Activated CD8-positive, alpha-beta T cell treated with anti-CD3 and anti-CD28 coated beads, Interleukin-2, amount 10 ng/mL, durations not matched to agents 7 days and 5 days (primary cell): ENCODE measurements at regions not wholly inside any gene's neighbourhood (a gene's known extent, or its start where the extent isn't known, plus 50 kb on each side); places are given as distances from the start of the nearest gene placed in this dataset.
"Not testable (repeated sequence)": the region's sequence is repeated elsewhere in the genome, so short reads cannot be mapped to it uniquely, and the experiment has no call there.

Experiments
- ATAC-seq: fragments of 150-1000 bp; cut with Tn5 transposase; one replicate; pipeline ENCODE4 v1.10.0; 2021; ENCODE audit warnings: moderate library complexity
- CTCF ChIA-PET: fragments of 350-600 bp; sonication (Branson Sonifier 250); formaldehyde crosslinking; loops from one replicate; lab custom pipeline; 2021; ENCODE audit warnings: antibody characterized with exemption; lab: Charles Lee
- POLR2A ChIA-PET: fragments of 350-600 bp; sonication (Branson Sonifier 250); formaldehyde crosslinking; loops from one replicate; lab custom pipeline; 2021; ENCODE audit warnings: antibody characterized with exemption; lab: Charles Lee
- DNase-seq: peaks from one replicate; pipeline ENCODE4 v3.0.0-alpha.2; 2020
- H3K27ac Mint-ChIP-seq: one replicate; pipeline ENCODE4 v1.8.0; 2021; ENCODE audit warnings: mild to moderate bottlenecking, mixed read lengths
- H3K27me3 Mint-ChIP-seq: one replicate; pipeline ENCODE4 v1.8.0; 2021; ENCODE audit warnings: low read depth, mixed read lengths
- H3K36me3 Mint-ChIP-seq: one replicate; pipeline ENCODE4 v1.8.0; 2021; ENCODE audit warnings: low read depth, mixed read lengths
- H3K4me1 Mint-ChIP-seq: one replicate; pipeline ENCODE4 v1.8.0; 2021; ENCODE audit warnings: low read depth, mixed read lengths
- H3K4me3 Mint-ChIP-seq: one replicate; pipeline ENCODE4 v1.8.0; 2021; ENCODE audit warnings: mild to moderate bottlenecking, mixed read lengths
- H3K9me3 Mint-ChIP-seq: one replicate; pipeline ENCODE4 v1.8.0; 2022; ENCODE audit warnings: mixed read lengths; ENCODE audit not compliant: insufficient read depth

DNA sequence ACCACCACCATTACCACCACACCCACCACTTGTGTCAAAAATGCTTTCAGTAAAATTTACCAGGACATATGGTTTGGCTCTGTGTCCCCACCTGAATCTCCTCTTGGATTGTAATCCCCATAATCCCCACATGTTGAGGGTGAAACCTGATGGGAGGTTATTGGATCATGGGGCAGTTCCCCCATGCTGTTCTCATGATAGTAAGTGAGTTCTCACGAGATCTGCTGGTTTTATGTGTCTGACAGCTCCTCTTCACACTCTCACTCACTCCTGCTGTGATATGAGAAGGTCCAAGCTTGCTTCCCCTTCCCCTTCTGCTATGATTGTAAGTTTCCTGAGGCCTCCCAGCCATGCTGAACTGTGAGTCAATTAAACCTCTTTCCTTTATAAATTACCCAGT is 176.8 kb upstream of the ERBB4 start:
- H3K9me3 Mint-ChIP-seq, H3K4me3 Mint-ChIP-seq, CTCF ChIA-PET, H3K27me3 Mint-ChIP-seq, ATAC-seq, H3K27ac Mint-ChIP-seq, DNase-seq, POLR2A ChIA-PET, H3K4me1 Mint-ChIP-seq, H3K36me3 Mint-ChIP-seq: not testable (repeated sequence)

DNA sequence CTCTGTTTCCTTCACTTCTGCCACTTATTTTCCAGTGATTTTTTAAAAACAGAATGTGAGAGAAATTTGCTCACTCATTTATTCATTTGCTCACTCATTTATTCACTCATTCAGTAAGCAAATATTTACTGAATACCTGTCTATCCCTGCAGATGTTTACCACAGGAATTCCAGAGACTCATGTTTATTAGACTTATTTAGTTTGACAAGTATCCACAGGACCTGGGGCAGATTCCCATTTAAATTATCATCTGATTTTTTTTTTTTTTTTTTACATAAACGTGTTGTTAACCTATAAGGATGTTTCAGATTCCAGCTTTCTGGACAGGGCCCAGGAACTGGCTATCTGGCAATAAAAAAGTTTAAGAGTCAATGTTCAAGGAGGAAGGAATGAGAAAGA is 175.1 kb upstream of the ERBB4 start:
- no peak for DNase-seq
- CTCF ChIA-PET, result no interaction called here
- Mint-ChIP-seq H3K27me3 (no peaks in the 10 kb centered on the region), H3K27ac (no peak overlapping the region), H3K36me3 (no peaks in the 10 kb centered on the region), H3K4me1 (no peaks in the 10 kb centered on the region), H3K9me3 (no peaks in the 10 kb centered on the region), H3K4me3 (no peak overlapping the region)
- POLR2A ChIA-PET, result no interaction called here
- ATAC-seq, result no peak

DNA sequence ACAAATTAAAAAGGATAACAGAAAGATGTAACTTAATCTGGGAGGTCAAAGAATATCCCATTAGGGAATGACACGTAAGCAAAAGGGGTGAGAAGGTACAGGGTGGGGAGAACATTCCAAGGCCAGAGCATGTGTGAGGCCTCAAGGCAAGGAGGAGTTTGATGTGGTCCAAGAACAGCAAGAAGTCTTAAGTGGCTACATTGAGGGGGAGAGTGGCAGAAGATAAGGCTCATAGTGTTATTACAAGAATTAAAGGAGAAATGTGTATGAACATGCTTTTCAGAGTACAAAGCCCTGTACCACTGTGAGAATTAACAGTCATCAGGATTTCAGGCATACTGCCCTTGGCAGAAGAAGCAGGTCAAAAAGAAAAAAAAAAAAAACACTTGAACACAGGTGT is 174.4 kb upstream of the ERBB4 start:
- Mint-ChIP-seq H3K27ac (no peak overlapping the region), H3K4me3 (no peak overlapping the region), H3K9me3 (no peaks in the 10 kb centered on the region), H3K4me1 (no peaks in the 10 kb centered on the region), H3K36me3 (no peaks in the 10 kb centered on the region), H3K27me3 (no peaks in the 10 kb centered on the region)
- POLR2A ChIA-PET, result no interaction called here
- DNase-seq (no peak), ATAC-seq (no peak)
- CTCF ChIA-PET, result no interaction called here

DNA sequence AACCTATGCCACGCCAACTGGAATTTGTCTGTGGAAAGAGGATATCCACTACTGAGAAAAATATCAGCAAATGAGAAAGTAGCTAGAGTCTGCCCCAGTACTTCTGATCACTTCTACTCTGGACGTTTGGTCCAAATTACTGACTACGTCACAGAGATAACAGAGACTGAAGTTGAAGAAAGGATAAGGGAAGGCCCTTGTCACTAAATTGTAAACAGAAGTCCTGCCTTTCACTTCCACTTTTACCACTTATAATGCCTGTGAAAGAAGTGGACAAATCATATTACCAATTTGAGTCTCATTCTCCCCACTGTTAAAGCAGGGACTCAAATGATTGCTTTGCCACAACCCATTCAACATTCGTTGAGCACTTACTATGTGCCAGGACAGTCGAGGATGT is 173.9 kb upstream of the ERBB4 start:
- no peak overlapping the region for H3K4me3 Mint-ChIP-seq
- CTCF ChIA-PET, result no interaction called here
- H3K9me3 Mint-ChIP-seq, result no peaks in the 10 kb centered on the region
- POLR2A ChIA-PET, result no interaction called here
- ATAC-seq, result no peak
- no peaks in the 10 kb centered on the region for H3K27me3 Mint-ChIP-seq
- H3K27ac Mint-ChIP-seq, result no peak overlapping the region
- H3K4me1 Mint-ChIP-seq, result no peaks in the 10 kb centered on the region
- no peaks in the 10 kb centered on the region for H3K36me3 Mint-ChIP-seq
- no peak for DNase-seq

DNA sequence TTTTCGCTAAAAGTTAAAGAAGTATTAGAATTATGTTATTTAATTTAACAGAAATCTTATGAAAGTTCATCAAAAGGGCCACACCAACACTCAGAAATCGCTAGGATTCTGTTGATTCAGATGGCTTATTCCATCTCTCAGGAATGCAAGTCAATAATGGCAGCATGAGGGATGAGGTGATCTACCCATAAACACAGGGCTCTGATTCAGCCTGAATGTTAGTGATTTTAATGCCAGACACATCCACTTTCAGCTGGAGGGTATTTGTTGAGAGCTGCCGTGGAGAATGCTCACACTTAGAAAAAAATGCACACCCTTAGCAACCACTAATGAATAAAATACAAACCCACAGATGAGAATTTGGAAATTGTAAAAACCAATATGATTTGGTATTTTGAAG is 173.3 kb upstream of the ERBB4 start:
- ChIA-PET CTCF (no interaction called here), POLR2A (no interaction called here)
- Mint-ChIP-seq H3K27me3 (no peaks in the 10 kb centered on the region), H3K4me1 (no peaks in the 10 kb centered on the region), H3K9me3 (no peaks in the 10 kb centered on the region), H3K27ac (no peak overlapping the region), H3K36me3 (no peaks in the 10 kb centered on the region), H3K4me3 (no peak overlapping the region)
- DNase-seq (no peak), ATAC-seq (no peak)

DNA sequence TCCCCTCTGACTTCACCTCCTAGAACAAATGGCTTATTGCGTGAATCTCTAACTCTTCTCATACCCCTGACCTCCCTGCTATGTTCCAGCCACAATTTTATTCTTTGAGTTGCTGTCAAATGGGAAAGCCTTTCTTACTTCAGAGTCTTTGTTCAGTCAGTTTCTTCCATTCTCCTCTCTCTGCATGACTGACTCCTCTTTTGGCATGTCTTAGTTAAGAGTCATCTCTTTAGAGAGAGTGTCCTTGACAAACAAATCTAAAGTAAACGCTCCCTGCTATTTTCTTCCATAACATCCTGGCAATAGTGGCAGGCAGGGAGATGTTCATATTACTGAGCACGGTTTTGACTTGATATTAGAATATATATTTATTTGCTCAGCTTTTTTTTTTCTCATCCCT is 170.7 kb upstream of the ERBB4 start:
- ATAC-seq, result no peak
- no peaks in the 10 kb centered on the region for H3K4me1 Mint-ChIP-seq

DNA sequence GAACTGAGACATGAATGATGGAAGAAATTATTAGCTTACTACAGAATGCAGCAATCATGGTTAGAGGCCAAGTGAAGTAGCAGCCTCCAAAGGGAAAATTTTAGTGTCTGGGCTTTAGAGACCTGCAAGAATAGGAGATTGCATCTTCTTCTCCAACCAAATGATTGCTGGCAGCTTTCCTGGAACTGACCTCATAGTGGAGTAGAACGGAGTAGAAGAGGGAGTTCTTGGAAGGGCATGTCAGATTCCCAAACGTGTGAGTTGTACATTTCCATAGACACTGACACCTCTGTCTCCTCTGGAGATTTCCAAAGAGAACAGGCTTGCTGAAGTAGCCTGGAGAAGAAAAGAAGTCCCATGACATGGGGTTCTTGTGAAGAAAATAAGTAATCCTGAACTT is 169.8 kb upstream of the ERBB4 start:
- ChIA-PET CTCF (no interaction called here), POLR2A (no interaction called here)
- Mint-ChIP-seq H3K4me1 (no peaks in the 10 kb centered on the region), H3K27me3 (no peaks in the 10 kb centered on the region), H3K27ac (no peak overlapping the region), H3K9me3 (no peaks in the 10 kb centered on the region), H3K4me3 (no peak overlapping the region), H3K36me3 (no peaks in the 10 kb centered on the region)
- DNase-seq (no peak), ATAC-seq (no peak)

More for the DNA sequence above, 170.7 kb upstream of the ERBB4 start:
- Mint-ChIP-seq H3K36me3 (no peaks in the 10 kb centered on the region), H3K4me3 (no peak overlapping the region), H3K27ac (no peak overlapping the region), H3K27me3 (no peaks in the 10 kb centered on the region), H3K9me3 (no peaks in the 10 kb centered on the region)
- ChIA-PET POLR2A (no interaction called here), CTCF (no interaction called here)
- DNase-seq, result no peak

DNA sequence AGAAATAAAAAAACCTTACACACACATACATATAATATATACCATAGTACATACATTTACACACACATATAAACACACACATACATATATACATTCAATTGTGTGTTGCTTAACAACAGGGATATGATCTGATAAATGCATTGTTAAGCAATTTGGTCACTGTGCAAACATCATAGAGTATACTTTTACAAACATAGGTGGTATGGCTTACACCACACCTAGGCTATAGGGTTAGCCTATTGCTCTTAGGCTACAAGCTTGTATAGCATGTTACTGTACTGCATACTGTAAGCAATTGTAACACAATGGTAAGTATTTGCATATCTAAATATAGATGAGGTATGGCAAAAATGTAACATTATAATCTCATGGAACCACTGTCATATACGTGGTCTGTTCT is 156.8 kb upstream of the ERBB4 start:
- no peaks in the 10 kb centered on the region for H3K36me3 Mint-ChIP-seq
- ATAC-seq (no peak), DNase-seq (no peak)
- no peak overlapping the region for H3K4me3 Mint-ChIP-seq
- no peaks in the 10 kb centered on the region for H3K27me3 Mint-ChIP-seq
- CTCF ChIA-PET, result no interaction called here
- H3K4me1 Mint-ChIP-seq, result no peaks in the 10 kb centered on the region
- POLR2A ChIA-PET, result no interaction called here
- no peaks in the 10 kb centered on the region for H3K9me3 Mint-ChIP-seq
- no peak overlapping the region for H3K27ac Mint-ChIP-seq

DNA sequence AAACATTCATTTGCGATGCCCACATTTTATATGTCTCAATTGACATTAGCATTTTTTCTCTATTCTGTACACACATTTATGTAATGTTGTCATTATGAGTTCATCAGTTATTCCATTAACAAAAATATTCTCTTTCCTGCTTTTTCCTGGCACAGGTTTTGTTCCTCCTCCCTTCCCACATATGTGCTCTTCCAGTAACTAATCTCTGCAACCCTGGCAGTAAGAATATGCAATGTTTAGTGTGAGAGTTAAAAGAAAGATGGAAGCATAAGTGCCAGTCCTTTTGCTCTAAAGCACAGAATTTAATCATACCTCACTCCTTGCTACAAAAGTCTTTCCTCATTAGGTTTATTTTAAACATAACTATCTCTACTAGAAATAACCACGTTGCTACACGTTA is 155.8 kb upstream of the ERBB4 start:
- H3K36me3 Mint-ChIP-seq, result no peaks in the 10 kb centered on the region
- H3K4me3 Mint-ChIP-seq, result no peak overlapping the region
- CTCF ChIA-PET, result no interaction called here

DNA sequence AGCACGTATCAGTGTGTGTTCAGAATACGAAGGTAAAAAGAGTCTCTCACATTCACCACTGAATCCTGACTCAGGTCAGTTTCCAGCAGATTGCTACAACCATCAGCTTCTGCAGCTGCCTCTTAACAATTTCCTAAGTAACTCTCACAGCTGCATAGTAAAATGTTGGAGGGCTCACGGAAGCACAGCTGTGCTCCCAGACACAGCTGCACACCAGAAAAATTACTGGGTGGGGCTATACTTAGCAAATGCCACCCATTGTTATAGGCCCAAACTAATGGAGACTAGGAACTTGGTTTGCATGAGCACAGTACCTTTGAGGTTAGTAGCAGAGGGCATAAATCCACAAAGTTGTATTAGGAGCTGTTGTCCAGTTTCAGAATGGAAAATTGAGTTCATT is 153.9 kb upstream of the ERBB4 start:
- ChIA-PET CTCF (interaction anchor here (1.3 kb wide), 1 partner anchor 85 kb away, joined by 4 read pairs; no protein-coding TSS in a partner anchor), POLR2A (no interaction called here)
- ATAC-seq (no peak), DNase-seq (no peak)
- Mint-ChIP-seq H3K27me3 (no peaks in the 10 kb centered on the region), H3K27ac (no peak overlapping the region), H3K36me3 (no peaks in the 10 kb centered on the region), H3K4me3 (no peak overlapping the region), H3K9me3 (no peaks in the 10 kb centered on the region), H3K4me1 (no peaks in the 10 kb centered on the region)

More for the DNA sequence above, 155.8 kb upstream of the ERBB4 start:
- no peak for ATAC-seq
- no peaks in the 10 kb centered on the region for H3K9me3 Mint-ChIP-seq
- H3K4me1 Mint-ChIP-seq, result no peaks in the 10 kb centered on the region
- H3K27ac Mint-ChIP-seq, result no peak overlapping the region
- DNase-seq, result no peak
- POLR2A ChIA-PET, result no interaction called here
- H3K27me3 Mint-ChIP-seq, result no peaks in the 10 kb centered on the region

DNA sequence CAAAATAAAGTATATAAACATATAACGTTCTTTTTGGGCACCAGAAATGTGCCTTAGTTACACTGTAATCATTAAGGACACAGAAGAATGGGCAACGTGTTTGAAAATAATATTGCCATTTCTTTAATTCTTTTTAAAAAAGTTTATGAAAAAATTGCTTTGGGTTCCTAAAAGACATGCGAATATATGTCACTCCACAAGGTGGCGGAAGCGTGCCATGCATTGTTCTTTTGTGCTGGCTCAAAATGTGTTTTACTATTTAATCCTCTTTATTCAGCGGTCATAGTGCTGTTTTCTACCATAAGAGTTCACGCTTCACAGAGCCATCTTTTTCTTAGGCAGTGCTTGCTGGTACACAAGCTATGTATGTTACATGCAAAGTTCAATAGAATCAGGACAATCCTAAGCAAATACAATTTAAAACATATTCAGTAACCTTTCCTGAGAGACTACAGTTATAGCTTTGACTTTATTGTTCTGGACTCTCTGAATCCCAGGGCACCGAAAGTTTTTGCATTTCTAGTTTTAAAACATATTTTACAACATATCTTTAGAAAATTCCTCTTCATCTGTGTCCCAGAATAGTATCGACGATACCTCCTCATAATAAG is 147.8 kb upstream of the ERBB4 start:
- POLR2A ChIA-PET, result no interaction called here
- H3K36me3 Mint-ChIP-seq, result no peaks in the 10 kb centered on the region
- no peaks in the 10 kb centered on the region for H3K9me3 Mint-ChIP-seq
- H3K4me1 Mint-ChIP-seq, result peaks cover 3% of the 10 kb centered on the region
- H3K27ac Mint-ChIP-seq, result no peak overlapping the region
- ATAC-seq (no peak), DNase-seq (peak; percentile 75)
- CTCF ChIA-PET, result interaction anchor here (0.8 to 1.0 kb wide), 3 partner anchors 45 to 93 kb away, joined by 3 read pairs; no protein-coding TSS in a partner anchor
- no peaks in the 10 kb centered on the region for H3K27me3 Mint-ChIP-seq
- no peak overlapping the region for H3K4me3 Mint-ChIP-seq

DNA sequence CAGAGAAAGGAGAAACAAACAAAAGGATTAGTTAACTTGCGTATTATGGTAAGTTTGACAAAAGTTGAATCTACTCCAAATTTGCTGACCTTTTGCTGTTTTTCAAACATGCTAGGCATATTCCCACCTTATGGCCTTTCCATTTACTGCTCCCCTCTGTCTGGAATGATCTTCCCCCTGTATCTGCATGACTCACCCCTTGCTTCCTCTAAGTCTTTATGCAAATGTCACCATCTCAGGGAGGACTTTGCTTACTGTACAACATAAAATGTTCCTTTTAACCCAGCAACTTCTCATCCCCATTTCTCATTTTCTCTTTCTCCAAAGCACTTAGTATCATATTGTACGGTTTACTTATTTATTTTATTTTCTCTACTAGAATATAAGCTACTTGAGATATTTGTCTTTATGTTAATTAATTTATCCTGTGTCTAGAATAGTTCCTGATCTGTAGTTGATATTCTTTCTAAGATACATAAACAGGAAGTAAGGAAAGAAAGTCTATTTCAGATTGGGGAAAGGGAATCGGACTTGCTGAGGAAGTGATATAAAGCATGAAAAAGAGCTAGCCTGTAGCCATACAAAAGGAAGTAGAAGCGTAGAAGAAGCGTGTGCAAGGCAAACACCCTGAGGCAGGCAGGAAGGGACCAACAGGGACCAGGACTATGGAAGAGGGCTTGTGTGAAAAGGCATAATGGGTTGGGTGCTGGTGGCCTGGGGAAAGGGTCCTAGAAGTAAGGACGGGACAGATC is 144.9 kb upstream of the ERBB4 start:
- Mint-ChIP-seq H3K27me3 (no peaks in the 10 kb centered on the region), H3K36me3 (no peaks in the 10 kb centered on the region), H3K27ac (no peak overlapping the region), H3K4me1 (peaks cover 3% of the 10 kb centered on the region), H3K9me3 (no peaks in the 10 kb centered on the region), H3K4me3 (no peak overlapping the region)
- POLR2A ChIA-PET, result no interaction called here
- ATAC-seq (no peak), DNase-seq (no peak)
- CTCF ChIA-PET, result interaction anchor here (0.7 to 1.2 kb wide), 2 partner anchors 14 to 470 kb away, joined by 3 read pairs; no protein-coding TSS in a partner anchor
